ENCODE measurements at regions not wholly inside any gene's neighbourhood (a gene's known extent, or its start where the extent isn't known, plus 50 kb on each side); places are given as distances from the start of the nearest gene placed in this dataset.

DNA sequence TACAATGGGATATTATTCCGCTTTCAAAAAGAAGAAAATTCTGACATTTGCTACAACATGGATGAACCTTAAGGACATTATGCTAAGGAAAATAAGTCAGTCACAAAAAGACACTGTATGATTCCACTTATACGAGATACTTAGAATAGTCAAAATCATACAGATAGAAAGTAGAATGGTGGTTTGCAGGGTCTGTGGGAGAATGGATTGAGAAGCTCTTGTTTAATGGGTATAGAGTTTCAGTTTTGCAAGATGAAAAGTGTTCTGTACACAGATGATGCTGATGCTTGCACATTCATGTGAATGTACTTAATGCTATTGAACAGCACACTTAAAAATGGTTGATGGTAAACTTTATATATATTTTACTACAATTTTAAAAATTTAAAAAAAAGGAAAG, 2050.7 kb upstream of the WWC1 start:
- DNase-seq, result no peak
- Mint-ChIP-seq H3K9me3 (peaks cover 6% of the 10 kb centered on the region), H3K36me3 (ENCODE audit: low read depth) (no peaks in the 10 kb centered on the region), H3K27me3 (ENCODE audit: insufficient read depth) (no peaks in the 10 kb centered on the region), H3K27ac (no peak overlapping the region), H3K4me3 (no peak overlapping the region), H3K4me1 (no peaks in the 10 kb centered on the region)
- H3K27me3 ChIP-seq (ENCODE audit: control insufficient read depth, insufficient read depth, low read length, poor library complexity, severe bottlenecking), result no peaks in the 10 kb centered on the region
- H3K4me3 ChIP-seq (ENCODE audit: low read length), result no peak overlapping the region
- H3K36me3 ChIP-seq (ENCODE audit: control insufficient read depth, insufficient read depth, low read length), result no peaks in the 10 kb centered on the region
- no peaks in the 10 kb centered on the region for H3K4me1 ChIP-seq (ENCODE audit: control insufficient read depth, insufficient read depth, low read length)
- no peak overlapping the region for H3K27ac ChIP-seq (ENCODE audit: low read depth, low read length)
- TF ChIP-seq, protein P1, sequence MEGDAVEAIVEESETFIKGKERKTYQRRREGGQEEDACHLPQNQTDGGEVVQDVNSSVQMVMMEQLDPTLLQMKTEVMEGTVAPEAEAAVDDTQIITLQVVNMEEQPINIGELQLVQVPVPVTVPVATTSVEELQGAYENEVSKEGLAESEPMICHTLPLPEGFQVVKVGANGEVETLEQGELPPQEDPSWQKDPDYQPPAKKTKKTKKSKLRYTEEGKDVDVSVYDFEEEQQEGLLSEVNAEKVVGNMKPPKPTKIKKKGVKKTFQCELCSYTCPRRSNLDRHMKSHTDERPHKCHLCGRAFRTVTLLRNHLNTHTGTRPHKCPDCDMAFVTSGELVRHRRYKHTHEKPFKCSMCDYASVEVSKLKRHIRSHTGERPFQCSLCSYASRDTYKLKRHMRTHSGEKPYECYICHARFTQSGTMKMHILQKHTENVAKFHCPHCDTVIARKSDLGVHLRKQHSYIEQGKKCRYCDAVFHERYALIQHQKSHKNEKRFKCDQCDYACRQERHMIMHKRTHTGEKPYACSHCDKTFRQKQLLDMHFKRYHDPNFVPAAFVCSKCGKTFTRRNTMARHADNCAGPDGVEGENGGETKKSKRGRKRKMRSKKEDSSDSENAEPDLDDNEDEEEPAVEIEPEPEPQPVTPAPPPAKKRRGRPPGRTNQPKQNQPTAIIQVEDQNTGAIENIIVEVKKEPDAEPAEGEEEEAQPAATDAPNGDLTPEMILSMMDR (conservative IDR thresholded peaks at IDR 0.05), result no peak
- no peak overlapping the region for H3K9ac ChIP-seq (ENCODE audit: extremely low read depth, low read length, poor library complexity, severe bottlenecking)
- no peaks in the 10 kb centered on the region for H3K9me3 ChIP-seq (ENCODE audit: control insufficient read depth, low read length)
- WGBS, 2 experiments (ENCODE audit: insufficient coverage in 1 of 2, insufficient read length in 1 of 2), result 88 to 100% methylated on average over 1 to 2 of the region's 2 CpGs

DNA sequence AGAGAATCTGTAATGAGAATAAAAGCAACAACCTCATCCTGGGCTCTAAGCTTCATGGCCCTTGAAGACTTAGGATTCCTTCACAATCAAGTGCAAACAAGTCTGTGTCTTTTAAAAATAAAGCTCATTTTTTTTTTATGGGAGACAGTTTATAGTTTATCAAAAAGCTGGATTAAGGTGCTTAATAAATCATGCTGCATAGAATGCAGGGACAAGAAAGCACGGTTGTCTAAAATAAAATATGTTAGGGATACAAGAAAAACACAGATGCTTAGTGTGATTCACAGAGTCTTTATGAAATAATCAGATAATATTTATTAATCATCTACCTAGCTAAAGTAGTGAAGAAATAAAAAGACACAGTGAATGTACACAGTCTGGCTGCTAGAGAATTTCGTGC, 2045.9 kb upstream of the WWC1 start:
- H3K9me3 ChIP-seq (ENCODE audit: control insufficient read depth, low read length), result no peaks in the 10 kb centered on the region
- no peak overlapping the region for H3K4me3 ChIP-seq (ENCODE audit: low read length)
- no peak overlapping the region for H3K27ac Mint-ChIP-seq
- no peak overlapping the region for H3K27ac ChIP-seq (ENCODE audit: low read depth, low read length)
- no peaks in the 10 kb centered on the region for H3K36me3 ChIP-seq (ENCODE audit: control insufficient read depth, insufficient read depth, low read length)
- no peaks in the 10 kb centered on the region for H3K36me3 Mint-ChIP-seq (ENCODE audit: low read depth)
- no peaks in the 10 kb centered on the region for H3K9me3 Mint-ChIP-seq
- TF ChIP-seq, protein P1 (conservative IDR thresholded peaks at IDR 0.05), result no peak
- H3K4me3 Mint-ChIP-seq, result no peak overlapping the region
- no peaks in the 10 kb centered on the region for H3K4me1 Mint-ChIP-seq
- H3K27me3 ChIP-seq (ENCODE audit: control insufficient read depth, insufficient read depth, low read length, poor library complexity, severe bottlenecking), result no peaks in the 10 kb centered on the region
- DNase-seq, result no peak
- no peaks in the 10 kb centered on the region for H3K4me1 ChIP-seq (ENCODE audit: control insufficient read depth, insufficient read depth, low read length)
- H3K27me3 Mint-ChIP-seq (ENCODE audit: insufficient read depth), result no peaks in the 10 kb centered on the region
- H3K9ac ChIP-seq (ENCODE audit: extremely low read depth, low read length, poor library complexity, severe bottlenecking), result no peak overlapping the region
- 86% methylated on average over 2 of the region's 2 CpGs; no CpG with 5 or more reads in 1 of the 2 experiments for WGBS, 2 experiments (ENCODE audit: insufficient coverage in 1 of 2, insufficient read length in 1 of 2)

DNA sequence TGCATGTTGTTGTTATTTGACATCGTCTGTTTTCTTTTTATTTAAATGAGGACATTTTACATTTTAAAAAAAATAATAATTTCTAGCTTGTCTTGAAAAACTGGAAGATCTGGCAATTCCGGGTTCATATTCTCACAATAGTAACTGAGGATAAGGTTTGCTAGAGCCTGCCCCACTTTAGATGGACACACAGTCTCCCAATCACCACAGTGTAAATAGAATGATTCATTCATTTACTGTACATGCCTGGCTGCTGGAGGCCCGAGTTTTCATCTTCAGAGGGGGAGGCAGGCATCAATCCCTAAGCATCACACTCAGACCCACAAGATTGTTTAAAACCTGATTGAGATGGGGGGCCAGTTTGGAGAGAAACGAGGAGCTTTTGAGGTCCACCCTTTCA, 2039.7 kb upstream of the WWC1 start:
- H3K27me3 Mint-ChIP-seq (ENCODE audit: insufficient read depth), result no peaks in the 10 kb centered on the region
- no peaks in the 10 kb centered on the region for H3K9me3 ChIP-seq (ENCODE audit: control insufficient read depth, low read length)
- peaks cover 3% of the 10 kb centered on the region for H3K4me1 Mint-ChIP-seq
- H3K36me3 Mint-ChIP-seq (ENCODE audit: low read depth), result no peaks in the 10 kb centered on the region
- H3K27ac ChIP-seq (ENCODE audit: low read depth, low read length), result no peak overlapping the region
- no peak overlapping the region for H3K27ac Mint-ChIP-seq
- 90% methylated on average over 2 of the region's 4 CpGs; no CpG with 5 or more reads in 1 of the 2 experiments for WGBS, 2 experiments (ENCODE audit: insufficient coverage in 1 of 2, insufficient read length in 1 of 2)
- no peak overlapping the region for H3K4me3 ChIP-seq (ENCODE audit: low read length)
- TF ChIP-seq, protein P1 (conservative IDR thresholded peaks at IDR 0.05), result no peak
- H3K27me3 ChIP-seq (ENCODE audit: control insufficient read depth, insufficient read depth, low read length, poor library complexity, severe bottlenecking), result no peaks in the 10 kb centered on the region
- no peak for DNase-seq
- H3K4me3 Mint-ChIP-seq, result no peak overlapping the region
- H3K9ac ChIP-seq (ENCODE audit: extremely low read depth, low read length, poor library complexity, severe bottlenecking), result no peak overlapping the region
- no peaks in the 10 kb centered on the region for H3K9me3 Mint-ChIP-seq
- no peaks in the 10 kb centered on the region for H3K36me3 ChIP-seq (ENCODE audit: control insufficient read depth, insufficient read depth, low read length)
- H3K4me1 ChIP-seq (ENCODE audit: control insufficient read depth, insufficient read depth, low read length), result no peaks in the 10 kb centered on the region

All from endodermal cell (in vitro differentiated cells).